Gastrocnemius medialis (tissue), 4 donors: ENCODE measurements at regions not wholly inside any gene's neighbourhood (a gene's known extent, or its start where the extent isn't known, plus 50 kb on each side); places are given as distances from the start of the nearest gene placed in this dataset.

Experiments
- CTCF ChIP-seq, 5 experiments: fragments of 450-650 bp in 3 of 5; fragments of 200-600 bp in 2 of 5; sonication (generic) in 2 of 5; IDR thresholded peaks in 4 of 5; conservative IDR thresholded peaks in 1 of 5; 1 replicate in 4 of 5; 2 replicates in 1 of 5; pipeline ENCODE4 v1.5.1; 2016 to 2019; ENCODE audit warnings: antibody characterized with exemption in 5 of 5, mild to moderate bottlenecking in 3 of 5, moderate library complexity in 3 of 5
- POLR2A ChIP-seq, 2 donors: fragments of 450-650 bp; IDR thresholded peaks; one replicate each; pipeline ENCODE4 v1.6.1; 2017; ENCODE audit warnings: antibody characterized with exemption in 2 of 2, mild to moderate bottlenecking in 2 of 2, moderate library complexity in 2 of 2

- TF ChIP-seq CTCF (IDR thresholded peaks at IDR 0.05 in 4 of 5, conservative IDR thresholded peaks at IDR 0.05 in 1 of 5) (no peak), POLR2A (IDR thresholded peaks at IDR 0.05) (no peak)
These were observed 619.2 kb downstream of the DIPK2A start for GRCh38 chr3:144590854-144591253.
